Liver (tissue), 7 donors: ENCODE measurements at regions not wholly inside any gene's neighbourhood (a gene's known extent, or its start where the extent isn't known, plus 50 kb on each side); places are given as distances from the start of the nearest gene placed in this dataset.

Source experiments
- DNase-seq: peaks from one replicate; pipeline ENCODE4 v3.0.0-alpha.2; 2017; ENCODE audit warnings: low spot score
- H3K27ac ChIP-seq, 2 donors: one replicate each; pipeline ENCODE4 v1.7.0; 2013; ENCODE audit warnings: inconsistent platforms in 2 of 2, low read length in 2 of 2, control low read depth in 1 of 2, low read depth in 1 of 2, mild to moderate bottlenecking in 1 of 2
- H3K27me3 ChIP-seq, 4 donors: one replicate each; pipeline versions ENCODE4 v1.6.1 to v1.7.0; 2013; ENCODE audit warnings: low read length in 3 of 4, inconsistent platforms in 1 of 4, mild to moderate bottlenecking in 1 of 4, moderate library complexity in 1 of 4; ENCODE audit not compliant: control insufficient read depth in 4 of 4, insufficient read depth in 4 of 4
- H3K36me3 ChIP-seq, 4 donors: one replicate each; pipeline versions ENCODE4 v1.6.1 to v1.7.0; 2013; ENCODE audit warnings: low read length in 3 of 4, mild to moderate bottlenecking in 3 of 4, low read depth in 1 of 4, moderate library complexity in 1 of 4; ENCODE audit not compliant: control insufficient read depth in 4 of 4, insufficient read depth in 3 of 4
- H3K4me1 ChIP-seq, 4 donors: one replicate each; pipeline versions ENCODE4 v1.6.1 to v1.7.0; 2013; ENCODE audit warnings: low read length in 3 of 4, mild to moderate bottlenecking in 3 of 4, moderate library complexity in 1 of 4; ENCODE audit not compliant: control insufficient read depth in 4 of 4, insufficient read depth in 4 of 4
- H3K4me3 ChIP-seq, 3 donors: one replicate each; pipeline versions ENCODE4 v1.6.1 to v1.7.0; 2013; ENCODE audit warnings: low read length in 3 of 3, control low read depth in 1 of 3, low read depth in 1 of 3, mild to moderate bottlenecking in 1 of 3
- H3K9ac ChIP-seq, 2 donors: one replicate each; pipeline ENCODE4 v1.7.0; 2013; ENCODE audit warnings: low read length in 2 of 2, mild to moderate bottlenecking in 2 of 2, moderate library complexity in 2 of 2, control low read depth in 1 of 2, low read depth in 1 of 2
- H3K9me3 ChIP-seq, 4 donors: one replicate each; pipeline versions ENCODE4 v1.6.1 to v1.7.0; 2013; ENCODE audit warnings: low read length in 3 of 4; ENCODE audit not compliant: control insufficient read depth in 4 of 4
- EGR1 ChIP-seq, 2 donors: IDR thresholded peaks; 2 replicates each; pipeline ENCODE4 v1.6.1; 2016 to 2018; ENCODE audit warnings: antibody characterized with exemption in 2 of 2, low read depth in 2 of 2
- FOXA1 ChIP-seq: IDR thresholded peaks from 2 replicates; pipeline ENCODE4 v1.6.1; 2016; ENCODE audit warnings: antibody characterized with exemption
- FOXA2 ChIP-seq: IDR thresholded peaks from 2 replicates; pipeline ENCODE4 v1.6.1; 2016; ENCODE audit warnings: antibody characterized with exemption
- GABPA ChIP-seq, 2 donors: IDR thresholded peaks in 1 of 2; conservative IDR thresholded peaks in 1 of 2; 2 replicates each; pipeline ENCODE4 v1.6.1; 2016; ENCODE audit warnings: antibody characterized with exemption in 2 of 2, mild to moderate bottlenecking in 1 of 2, moderate library complexity in 1 of 2
- HNF4A ChIP-seq, 2 donors: conservative IDR thresholded peaks; 2 replicates each; pipeline ENCODE4 v1.6.1; 2016; ENCODE audit warnings: antibody characterized with exemption in 2 of 2, mild to moderate bottlenecking in 2 of 2
- HNF4G ChIP-seq: IDR thresholded peaks from 2 replicates; pipeline ENCODE4 v1.6.1; 2016; ENCODE audit warnings: antibody characterized with exemption
- JUND ChIP-seq, 2 donors: IDR thresholded peaks; 2 replicates each; pipeline ENCODE4 v1.6.1; 2016; ENCODE audit warnings: antibody characterized with exemption in 2 of 2
- NR2F2 ChIP-seq: IDR thresholded peaks from 2 replicates; pipeline ENCODE4 v1.6.1; 2016; ENCODE audit warnings: antibody characterized with exemption
- RAD21 ChIP-seq, 2 donors: IDR thresholded peaks; 2 replicates each; pipeline ENCODE4 v1.6.1; 2016; ENCODE audit warnings: antibody characterized with exemption in 2 of 2, mild to moderate bottlenecking in 2 of 2
- RXRA ChIP-seq, 2 donors: IDR thresholded peaks; 2 replicates each; pipeline ENCODE4 v1.6.1; 2017 to 2018; ENCODE audit warnings: antibody characterized with exemption in 2 of 2, mild to moderate bottlenecking in 1 of 2
- TAF1 ChIP-seq: conservative IDR thresholded peaks from 2 replicates; pipeline ENCODE4 v1.6.1; 2016; ENCODE audit warnings: antibody characterized with exemption, mild to moderate bottlenecking
- YY1 ChIP-seq: IDR thresholded peaks from 2 replicates; pipeline ENCODE4 v1.6.1; 2016; ENCODE audit warnings: antibody characterized with exemption, mild to moderate bottlenecking
- WGBS: extraction: QIAGEN DNeasy Blood & Tissue Kit; methylation state at CpG from one replicate; pipeline ENCODE4 v1.1.7; 2013; 5-methylcytosine and 5-hydroxymethylcytosine counted together
- TF ChIP-seq, protein P1 (sequence below): IDR thresholded peaks from 2 replicates; pipeline ENCODE4 v1.6.1; 2016; ENCODE audit warnings: antibody characterized with exemption
- TF ChIP-seq, protein P2 (sequence below): IDR thresholded peaks from 2 replicates; pipeline ENCODE4 v1.6.1; 2016; ENCODE audit warnings: antibody characterized with exemption, mild to moderate bottlenecking
- TF ChIP-seq, protein P3 (sequence below): IDR thresholded peaks from 2 replicates; pipeline ENCODE4 v1.6.1; 2016; ENCODE audit warnings: antibody characterized with exemption
- TF ChIP-seq, protein P4 (sequence below): IDR thresholded peaks from 2 replicates; pipeline ENCODE4 v1.6.1; 2016; ENCODE audit warnings: antibody characterized with exemption
- donor health status: healthy.
- donor health status: healthy.
- donor health status: healthy.
- donor health status: healthy.

DNA sequence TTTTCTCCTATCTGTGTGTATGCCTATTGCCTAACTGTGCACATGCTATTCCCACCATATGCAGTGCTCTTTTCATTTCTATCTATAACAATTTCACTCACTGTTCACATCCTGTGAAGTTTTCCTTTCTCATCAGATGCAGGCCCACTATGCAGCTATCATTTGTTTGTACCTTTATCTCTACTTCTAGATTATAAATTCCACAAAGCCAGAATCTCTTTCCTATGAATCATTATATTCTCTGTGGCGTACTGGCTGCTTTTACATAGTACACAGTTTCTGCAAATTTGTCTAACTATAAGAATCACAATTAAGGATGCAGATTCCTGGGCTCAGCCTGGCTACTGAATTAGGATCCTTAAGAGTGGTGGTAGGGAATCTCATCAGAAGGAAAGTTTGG, 600.8 kb upstream of the ARRDC3 start:
- no peaks in the 10 kb centered on the region for H3K4me1 ChIP-seq
- H3K27ac ChIP-seq, result no peak overlapping the region
- TF ChIP-seq EGR1 (IDR thresholded peaks at IDR 0.05; ENCODE audit: low read depth in 2 of 2) (no peak), RXRA (IDR thresholded peaks at IDR 0.05) (no peak), JUND (IDR thresholded peaks at IDR 0.05) (no peak), FOXA2 (no peak), YY1 (no peak), TAF1 (no peak), NR2F2 (no peak), RAD21 (IDR thresholded peaks at IDR 0.05) (no peak), HNF4A (conservative IDR thresholded peaks at IDR 0.05) (no peak)
- TF ChIP-seq, protein P1, sequence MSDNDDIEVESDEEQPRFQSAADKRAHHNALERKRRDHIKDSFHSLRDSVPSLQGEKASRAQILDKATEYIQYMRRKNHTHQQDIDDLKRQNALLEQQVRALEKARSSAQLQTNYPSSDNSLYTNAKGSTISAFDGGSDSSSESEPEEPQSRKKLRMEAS, result no peak
- TF ChIP-seq, protein P2, sequence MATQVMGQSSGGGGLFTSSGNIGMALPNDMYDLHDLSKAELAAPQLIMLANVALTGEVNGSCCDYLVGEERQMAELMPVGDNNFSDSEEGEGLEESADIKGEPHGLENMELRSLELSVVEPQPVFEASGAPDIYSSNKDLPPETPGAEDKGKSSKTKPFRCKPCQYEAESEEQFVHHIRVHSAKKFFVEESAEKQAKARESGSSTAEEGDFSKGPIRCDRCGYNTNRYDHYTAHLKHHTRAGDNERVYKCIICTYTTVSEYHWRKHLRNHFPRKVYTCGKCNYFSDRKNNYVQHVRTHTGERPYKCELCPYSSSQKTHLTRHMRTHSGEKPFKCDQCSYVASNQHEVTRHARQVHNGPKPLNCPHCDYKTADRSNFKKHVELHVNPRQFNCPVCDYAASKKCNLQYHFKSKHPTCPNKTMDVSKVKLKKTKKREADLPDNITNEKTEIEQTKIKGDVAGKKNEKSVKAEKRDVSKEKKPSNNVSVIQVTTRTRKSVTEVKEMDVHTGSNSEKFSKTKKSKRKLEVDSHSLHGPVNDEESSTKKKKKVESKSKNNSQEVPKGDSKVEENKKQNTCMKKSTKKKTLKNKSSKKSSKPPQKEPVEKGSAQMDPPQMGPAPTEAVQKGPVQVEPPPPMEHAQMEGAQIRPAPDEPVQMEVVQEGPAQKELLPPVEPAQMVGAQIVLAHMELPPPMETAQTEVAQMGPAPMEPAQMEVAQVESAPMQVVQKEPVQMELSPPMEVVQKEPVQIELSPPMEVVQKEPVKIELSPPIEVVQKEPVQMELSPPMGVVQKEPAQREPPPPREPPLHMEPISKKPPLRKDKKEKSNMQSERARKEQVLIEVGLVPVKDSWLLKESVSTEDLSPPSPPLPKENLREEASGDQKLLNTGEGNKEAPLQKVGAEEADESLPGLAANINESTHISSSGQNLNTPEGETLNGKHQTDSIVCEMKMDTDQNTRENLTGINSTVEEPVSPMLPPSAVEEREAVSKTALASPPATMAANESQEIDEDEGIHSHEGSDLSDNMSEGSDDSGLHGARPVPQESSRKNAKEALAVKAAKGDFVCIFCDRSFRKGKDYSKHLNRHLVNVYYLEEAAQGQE, result no peak
- WGBS, result 88% methylated on average over 1 of the region's 1 CpG
- H3K27me3 ChIP-seq, result no peaks in the 10 kb centered on the region
- H3K36me3 ChIP-seq, result no peaks in the 10 kb centered on the region
- H3K9ac ChIP-seq, result no peak overlapping the region
- no peaks in the 10 kb centered on the region for H3K9me3 ChIP-seq
- DNase-seq, result no peak
- H3K4me3 ChIP-seq, result no peak overlapping the region

DNA sequence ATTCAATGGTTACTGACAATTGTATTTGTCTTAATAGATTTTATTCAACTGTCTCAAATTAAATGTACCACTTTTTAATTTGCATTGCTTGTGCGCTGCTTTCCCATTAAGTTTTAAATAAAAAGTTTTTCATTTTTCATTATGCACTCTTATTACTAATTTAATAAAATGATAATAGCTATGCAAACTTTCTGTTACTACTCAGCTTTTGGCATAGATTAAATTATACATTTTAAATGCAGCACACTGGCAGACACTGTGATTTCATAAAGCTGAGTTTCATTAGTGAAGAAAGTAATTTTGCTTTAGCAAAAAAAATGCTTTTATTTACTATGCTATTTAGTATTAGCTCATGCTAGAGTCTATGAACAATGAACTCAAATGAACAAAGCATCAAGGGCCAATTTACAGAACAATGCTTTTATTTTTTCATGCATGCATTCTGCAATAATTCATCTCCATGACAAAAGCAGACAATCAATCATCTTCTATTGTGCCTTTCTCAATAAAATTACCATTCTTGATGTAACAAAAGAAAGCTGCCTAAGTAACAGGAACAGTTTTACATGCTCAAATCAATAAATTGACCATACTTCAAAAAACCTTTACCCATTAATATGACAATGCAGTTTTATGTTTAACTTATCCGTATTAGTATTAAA, 595.2 kb upstream of the ARRDC3 start:
- Histone ChIP-seq H3K4me1 (no peaks in the 10 kb centered on the region), H3K36me3 (no peaks in the 10 kb centered on the region), H3K27ac (no peak overlapping the region), H3K27me3 (no peaks in the 10 kb centered on the region), H3K4me3 (no peak overlapping the region), H3K9ac (no peak overlapping the region), H3K9me3 (no peaks in the 10 kb centered on the region)
- 89% methylated on average over 2 of the region's 2 CpGs for WGBS
- no peak for DNase-seq
- TF ChIP-seq YY1 (no peak), GABPA (IDR thresholded peaks at IDR 0.05 in 1 of 2, conservative IDR thresholded peaks at IDR 0.05 in 1 of 2) (no peak), EGR1 (IDR thresholded peaks at IDR 0.05; ENCODE audit: low read depth in 2 of 2) (no peak), FOXA1 (no peak), HNF4G (no peak), NR2F2 (no peak)
- TF ChIP-seq, protein P3, sequence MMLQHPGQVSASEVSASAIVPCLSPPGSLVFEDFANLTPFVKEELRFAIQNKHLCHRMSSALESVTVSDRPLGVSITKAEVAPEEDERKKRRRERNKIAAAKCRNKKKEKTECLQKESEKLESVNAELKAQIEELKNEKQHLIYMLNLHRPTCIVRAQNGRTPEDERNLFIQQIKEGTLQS, result no peak
- TF ChIP-seq, protein P2, result no peak
- TF ChIP-seq, protein P4, sequence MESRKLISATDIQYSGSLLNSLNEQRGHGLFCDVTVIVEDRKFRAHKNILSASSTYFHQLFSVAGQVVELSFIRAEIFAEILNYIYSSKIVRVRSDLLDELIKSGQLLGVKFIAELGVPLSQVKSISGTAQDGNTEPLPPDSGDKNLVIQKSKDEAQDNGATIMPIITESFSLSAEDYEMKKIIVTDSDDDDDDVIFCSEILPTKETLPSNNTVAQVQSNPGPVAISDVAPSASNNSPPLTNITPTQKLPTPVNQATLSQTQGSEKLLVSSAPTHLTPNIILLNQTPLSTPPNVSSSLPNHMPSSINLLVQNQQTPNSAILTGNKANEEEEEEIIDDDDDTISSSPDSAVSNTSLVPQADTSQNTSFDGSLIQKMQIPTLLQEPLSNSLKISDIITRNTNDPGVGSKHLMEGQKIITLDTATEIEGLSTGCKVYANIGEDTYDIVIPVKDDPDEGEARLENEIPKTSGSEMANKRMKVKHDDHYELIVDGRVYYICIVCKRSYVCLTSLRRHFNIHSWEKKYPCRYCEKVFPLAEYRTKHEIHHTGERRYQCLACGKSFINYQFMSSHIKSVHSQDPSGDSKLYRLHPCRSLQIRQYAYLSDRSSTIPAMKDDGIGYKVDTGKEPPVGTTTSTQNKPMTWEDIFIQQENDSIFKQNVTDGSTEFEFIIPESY, result no peak
